ENCODE measurements at regions not wholly inside any gene's neighbourhood (a gene's known extent, or its start where the extent isn't known, plus 50 kb on each side); places are given as distances from the start of the nearest gene placed in this dataset.
A peak's percentile ranks its signal among the peaks of the same experiment; 100 is the strongest.
"Not testable (repeated sequence)": the region's sequence is repeated elsewhere in the genome, so short reads cannot be mapped to it uniquely, and the experiment has no call there.

DNA sequence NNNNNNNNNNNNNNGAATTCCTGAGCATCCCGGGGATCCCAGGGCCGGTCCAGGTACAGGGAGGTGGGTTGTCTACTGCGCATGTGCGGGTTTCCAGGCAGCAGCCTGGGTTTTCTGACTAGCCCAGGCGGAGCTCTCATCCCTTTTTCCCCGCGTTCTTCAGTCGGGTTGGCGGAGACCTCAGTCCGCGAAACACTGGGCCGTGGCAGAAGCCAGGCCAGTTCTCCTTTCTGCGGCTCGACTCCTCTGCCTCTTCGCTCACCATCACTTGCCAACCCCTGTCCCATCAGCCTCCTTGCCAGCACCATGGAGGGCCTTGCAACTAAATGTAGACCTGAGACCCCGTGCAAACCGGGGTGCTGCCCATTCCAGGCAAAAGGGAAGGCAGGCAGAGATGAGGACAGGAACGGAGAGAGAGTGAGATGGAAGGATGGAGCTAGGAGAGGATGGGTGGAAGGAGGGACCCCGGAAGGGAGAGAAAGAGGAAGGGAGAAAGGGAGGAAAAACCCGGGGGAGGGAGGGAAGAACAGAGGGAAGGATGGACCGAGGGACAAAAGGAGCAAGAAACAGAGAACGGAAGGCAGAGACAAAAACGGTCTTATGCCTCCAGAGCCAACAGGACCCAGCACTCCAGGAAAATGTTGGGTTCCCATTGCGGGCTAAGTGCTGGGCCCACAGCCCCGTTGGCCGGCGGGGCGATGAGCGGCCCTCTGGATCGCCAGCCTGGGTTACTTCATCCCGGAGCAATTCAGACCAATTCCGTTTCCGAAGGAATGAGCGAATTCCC lies 445.4 kb upstream of the DEFB115 start:
- Histone ChIP-seq H3K9me3 (ENCODE audit: control insufficient read depth, insufficient read depth, low read length) (peaks cover 17% of the 10 kb centered on the region), H3K9ac (ENCODE audit: low read depth, low read length) (no peak overlapping the region), H3K36me3 (ENCODE audit: control insufficient read depth, insufficient read depth, low read length) (no peaks in the 10 kb centered on the region), H3K4me1 (ENCODE audit: control insufficient read depth, insufficient read depth, low read length) (no peaks in the 10 kb centered on the region), H3K4me3 (ENCODE audit: low read depth, low read length) (peak overlapping the region; percentile 20), H3K27me3 (ENCODE audit: control insufficient read depth, insufficient read depth, low read length) (peaks cover 6% of the 10 kb centered on the region)

DNA sequence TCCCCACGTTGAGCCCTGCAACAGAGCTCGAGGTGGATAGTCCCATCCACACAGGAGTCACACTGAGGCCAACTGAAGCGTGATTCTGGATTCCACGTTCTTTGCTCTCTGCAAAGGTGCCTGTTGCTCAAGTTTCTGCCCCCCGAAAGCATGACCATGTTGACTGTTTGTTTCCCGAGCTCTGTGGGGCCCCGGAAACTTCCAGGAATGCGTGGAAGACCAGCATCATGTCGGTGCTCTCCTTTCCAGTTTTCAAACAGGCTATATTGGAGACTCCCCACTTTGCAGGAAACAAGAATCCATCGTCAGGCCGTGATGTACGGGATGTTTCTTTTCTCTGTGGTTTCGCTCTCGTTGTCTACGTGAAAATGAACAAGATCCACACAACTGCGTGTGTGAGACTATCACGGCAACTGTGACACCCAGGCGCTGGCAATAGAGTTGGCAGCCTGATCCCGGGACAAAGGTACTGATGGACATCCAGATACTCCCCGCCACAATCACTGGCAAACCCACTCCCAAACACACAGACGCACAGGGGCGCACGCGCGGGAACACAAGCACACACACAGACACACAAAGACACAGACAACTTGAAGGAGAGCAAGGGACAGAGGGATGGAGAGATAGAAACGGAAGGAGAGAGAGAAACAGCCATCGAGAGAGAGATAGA lies 444.6 kb upstream of the DEFB115 start:
- Histone ChIP-seq H3K27me3 (ENCODE audit: control insufficient read depth, insufficient read depth, low read length) (peaks cover 6% of the 10 kb centered on the region), H3K4me1 (ENCODE audit: control insufficient read depth, insufficient read depth, low read length) (no peaks in the 10 kb centered on the region), H3K9ac (ENCODE audit: low read depth, low read length) (no peak overlapping the region), H3K36me3 (ENCODE audit: control insufficient read depth, insufficient read depth, low read length) (no peaks in the 10 kb centered on the region), H3K4me3 (ENCODE audit: low read depth, low read length) (no peak overlapping the region), H3K9me3 (ENCODE audit: control insufficient read depth, insufficient read depth, low read length) (peaks cover 17% of the 10 kb centered on the region)

DNA sequence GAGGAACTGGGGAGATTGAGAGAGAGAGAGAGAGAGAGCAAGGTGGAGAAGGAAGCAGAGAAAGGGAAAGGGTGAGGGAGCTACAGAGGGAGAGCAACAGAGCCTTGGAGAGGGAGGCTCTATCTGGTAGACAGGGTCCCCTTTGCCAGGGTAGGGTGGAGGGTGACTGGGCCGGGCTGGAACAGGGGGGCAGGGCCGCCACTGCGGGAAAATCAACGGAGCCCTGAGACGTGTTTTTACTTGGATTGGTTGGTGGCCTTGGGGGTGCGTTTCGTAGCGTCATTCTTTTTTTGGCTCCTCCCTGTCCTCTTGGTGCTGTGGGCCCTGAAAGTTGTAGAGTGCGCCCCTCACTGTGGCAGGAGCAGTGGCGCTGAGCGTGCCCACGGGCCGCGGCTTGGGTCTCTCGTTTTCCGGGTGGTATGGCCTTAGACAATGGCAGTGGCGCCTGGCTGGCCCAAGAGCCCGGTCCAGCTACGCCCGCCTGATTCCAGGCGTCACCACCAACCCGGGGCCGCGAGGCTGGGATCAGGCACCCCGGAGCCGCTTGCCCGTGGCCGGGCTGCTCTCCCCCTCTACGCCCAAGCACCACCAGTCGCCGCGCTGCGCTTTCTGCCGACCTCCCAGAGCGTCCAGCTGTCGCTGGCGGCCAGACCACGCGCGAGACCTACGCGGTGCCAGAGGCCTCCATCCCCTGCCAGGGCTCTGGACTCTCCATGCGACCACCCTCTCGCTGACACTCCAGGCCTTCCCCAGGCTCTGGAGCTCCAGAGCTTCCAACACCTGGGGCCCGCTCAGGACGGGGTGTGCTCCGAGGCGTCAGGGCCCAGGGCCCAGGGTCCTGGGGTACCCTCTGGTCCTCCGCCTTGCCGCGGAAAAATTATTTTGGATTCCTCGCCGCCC lies 443.8 kb upstream of the DEFB115 start:
- H3K9me3 ChIP-seq (ENCODE audit: control insufficient read depth, insufficient read depth, low read length), result peaks cover 17% of the 10 kb centered on the region
- H3K4me1 ChIP-seq (ENCODE audit: control insufficient read depth, insufficient read depth, low read length); H3K4me3 ChIP-seq (ENCODE audit: low read depth, low read length); H3K9ac ChIP-seq (ENCODE audit: low read depth, low read length); H3K27me3 ChIP-seq (ENCODE audit: control insufficient read depth, insufficient read depth, low read length); H3K36me3 ChIP-seq (ENCODE audit: control insufficient read depth, insufficient read depth, low read length): not testable (repeated sequence)

DNA sequence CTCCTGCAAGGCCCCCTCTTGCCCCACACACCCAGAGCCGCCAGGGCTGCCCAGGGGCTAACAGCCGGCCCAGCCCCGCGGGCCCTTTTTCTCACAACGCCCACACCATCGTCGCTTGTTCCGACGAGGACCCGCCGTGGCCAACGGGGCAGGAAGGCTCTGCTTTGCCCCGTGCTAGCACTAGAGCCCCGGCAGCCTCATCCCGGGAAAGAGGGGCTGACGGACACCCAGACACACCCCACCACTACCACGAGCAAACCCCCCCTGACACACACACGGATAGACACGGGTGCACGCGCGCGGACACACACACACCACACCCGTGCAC lies 443.2 kb upstream of the DEFB115 start:
- not testable (repeated sequence) for H3K9ac ChIP-seq (ENCODE audit: low read depth, low read length); H3K36me3 ChIP-seq (ENCODE audit: control insufficient read depth, insufficient read depth, low read length); H3K4me1 ChIP-seq (ENCODE audit: control insufficient read depth, insufficient read depth, low read length); H3K4me3 ChIP-seq (ENCODE audit: low read depth, low read length); H3K27me3 ChIP-seq (ENCODE audit: control insufficient read depth, insufficient read depth, low read length)
- peaks cover 17% of the 10 kb centered on the region for H3K9me3 ChIP-seq (ENCODE audit: control insufficient read depth, insufficient read depth, low read length)

DNA sequence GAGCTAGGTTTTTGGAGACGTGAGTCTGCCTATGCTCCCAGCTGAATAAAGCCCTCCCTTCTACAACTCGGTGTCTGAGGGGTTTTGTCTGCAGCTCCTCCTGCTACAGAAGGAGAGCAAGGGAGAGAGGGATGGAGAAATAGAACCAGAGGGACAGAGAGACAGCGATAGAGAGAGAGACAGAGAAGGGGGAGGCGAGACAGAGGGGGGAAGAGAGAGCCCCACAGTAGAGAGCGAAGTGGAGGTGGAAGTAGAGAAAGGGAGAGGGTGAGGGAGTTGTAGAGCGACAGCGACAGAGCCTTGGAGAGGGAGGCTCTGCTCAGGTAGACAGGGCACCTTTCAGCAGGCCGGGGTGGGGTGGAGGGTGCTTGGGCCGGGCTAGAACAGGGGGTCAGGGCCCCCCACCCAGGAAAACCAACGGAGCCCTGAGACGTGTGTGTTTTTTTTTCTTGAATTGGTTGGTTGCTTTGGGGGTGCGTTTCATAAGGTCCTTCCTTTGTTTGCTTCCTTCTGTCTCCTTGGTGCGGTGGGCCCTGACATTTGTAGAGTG lies 442.4 kb upstream of the DEFB115 start:
- peaks cover 20% of the 10 kb centered on the region for H3K9me3 ChIP-seq (ENCODE audit: control insufficient read depth, insufficient read depth, low read length)
- H3K36me3 ChIP-seq (ENCODE audit: control insufficient read depth, insufficient read depth, low read length); H3K9ac ChIP-seq (ENCODE audit: low read depth, low read length); H3K4me3 ChIP-seq (ENCODE audit: low read depth, low read length); H3K27me3 ChIP-seq (ENCODE audit: control insufficient read depth, insufficient read depth, low read length); H3K4me1 ChIP-seq (ENCODE audit: control insufficient read depth, insufficient read depth, low read length): not testable (repeated sequence)

DNA sequence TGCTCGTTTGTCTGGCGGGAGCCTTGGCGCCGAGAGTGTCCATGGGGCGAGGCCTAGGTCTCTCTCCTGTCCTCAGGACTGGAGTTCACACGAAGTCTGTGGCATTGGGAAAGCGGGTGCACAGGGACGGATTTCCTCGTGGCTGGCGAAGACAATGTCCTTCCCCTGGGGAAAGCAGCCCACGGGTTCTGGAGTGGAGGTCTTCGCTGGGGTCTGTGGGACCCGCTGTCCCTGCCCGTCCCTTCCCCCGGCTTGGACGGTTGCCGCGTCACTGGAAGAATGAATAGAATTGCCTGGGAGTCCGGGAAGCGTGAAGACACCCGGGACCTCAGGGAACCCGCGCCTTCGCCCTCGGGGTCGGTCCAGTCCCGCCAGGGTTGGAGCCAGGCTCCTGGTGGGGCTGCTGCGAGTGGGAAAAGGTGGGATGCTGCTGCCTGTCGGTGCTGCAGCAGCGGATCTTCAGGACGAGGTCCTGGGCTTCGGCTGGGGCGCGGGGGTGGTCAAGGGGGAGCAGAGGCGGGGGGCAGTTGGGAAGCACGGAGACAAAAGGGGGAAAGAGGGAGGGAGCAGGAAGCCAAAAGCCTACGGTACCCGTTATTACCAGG lies 441.8 kb upstream of the DEFB115 start:
- H3K9ac ChIP-seq (ENCODE audit: low read depth, low read length), result no peak overlapping the region
- no peak overlapping the region for H3K4me3 ChIP-seq (ENCODE audit: low read depth, low read length)
- H3K27me3 ChIP-seq (ENCODE audit: control insufficient read depth, insufficient read depth, low read length), result peaks cover 6% of the 10 kb centered on the region
- peaks cover 20% of the 10 kb centered on the region for H3K9me3 ChIP-seq (ENCODE audit: control insufficient read depth, insufficient read depth, low read length)
- no peaks in the 10 kb centered on the region for H3K4me1 ChIP-seq (ENCODE audit: control insufficient read depth, insufficient read depth, low read length)
- no peaks in the 10 kb centered on the region for H3K36me3 ChIP-seq (ENCODE audit: control insufficient read depth, insufficient read depth, low read length)

DNA sequence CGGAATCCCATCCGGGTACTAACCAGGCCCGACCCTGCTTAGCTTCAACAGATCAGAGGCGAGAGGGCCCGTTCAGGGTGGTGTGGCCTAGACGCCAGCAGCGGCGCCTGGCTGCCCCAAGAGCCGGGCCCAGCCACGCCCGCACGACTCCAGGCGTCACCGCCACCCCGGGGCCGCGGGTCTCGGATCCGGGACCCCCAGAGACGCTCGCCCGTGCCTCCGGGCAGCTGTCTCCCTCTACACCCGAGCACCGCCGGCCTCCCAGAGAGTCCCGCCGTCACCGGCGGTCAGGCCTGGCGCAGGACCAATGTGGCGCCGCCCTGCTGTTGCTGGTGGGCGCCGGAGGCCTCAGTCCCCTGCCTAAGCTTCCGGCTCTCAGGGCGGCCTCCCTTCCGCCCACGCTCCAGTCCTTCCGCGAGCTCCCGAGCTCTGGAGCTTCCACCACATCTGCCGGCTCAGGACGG lies 441.2 kb upstream of the DEFB115 start:
- Histone ChIP-seq H3K4me3 (ENCODE audit: low read depth, low read length) (no peak overlapping the region), H3K27me3 (ENCODE audit: control insufficient read depth, insufficient read depth, low read length) (peaks cover 6% of the 10 kb centered on the region), H3K4me1 (ENCODE audit: control insufficient read depth, insufficient read depth, low read length) (no peaks in the 10 kb centered on the region), H3K9ac (ENCODE audit: low read depth, low read length) (no peak overlapping the region), H3K9me3 (ENCODE audit: control insufficient read depth, insufficient read depth, low read length) (peaks cover 20% of the 10 kb centered on the region), H3K36me3 (ENCODE audit: control insufficient read depth, insufficient read depth, low read length) (no peaks in the 10 kb centered on the region)

DNA sequence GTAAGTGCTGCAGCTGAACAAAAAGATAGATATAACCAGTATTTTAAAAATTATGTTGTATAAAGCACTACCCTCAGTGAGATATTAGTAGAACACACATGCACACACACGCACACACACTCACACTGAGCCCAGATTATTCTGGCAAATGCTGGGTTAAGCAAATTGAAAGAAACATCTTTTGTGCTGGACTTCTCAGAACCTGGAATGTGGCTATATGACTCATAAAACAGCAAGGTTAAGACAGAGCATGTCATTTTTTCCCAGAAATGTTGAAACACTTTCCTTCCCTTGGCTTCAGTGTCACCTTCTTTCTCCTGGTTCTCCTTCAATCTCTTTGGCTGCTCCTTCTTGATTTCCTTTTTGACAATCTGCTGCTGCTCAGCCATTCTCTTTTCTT lies 435.8 kb upstream of the DEFB115 start:
- peaks cover 10% of the 10 kb centered on the region for H3K9me3 ChIP-seq (ENCODE audit: control insufficient read depth, insufficient read depth, low read length)
- not testable (repeated sequence) for H3K27me3 ChIP-seq (ENCODE audit: control insufficient read depth, insufficient read depth, low read length); H3K9ac ChIP-seq (ENCODE audit: low read depth, low read length); H3K36me3 ChIP-seq (ENCODE audit: control insufficient read depth, insufficient read depth, low read length); H3K4me1 ChIP-seq (ENCODE audit: control insufficient read depth, insufficient read depth, low read length); H3K4me3 ChIP-seq (ENCODE audit: low read depth, low read length)

DNA sequence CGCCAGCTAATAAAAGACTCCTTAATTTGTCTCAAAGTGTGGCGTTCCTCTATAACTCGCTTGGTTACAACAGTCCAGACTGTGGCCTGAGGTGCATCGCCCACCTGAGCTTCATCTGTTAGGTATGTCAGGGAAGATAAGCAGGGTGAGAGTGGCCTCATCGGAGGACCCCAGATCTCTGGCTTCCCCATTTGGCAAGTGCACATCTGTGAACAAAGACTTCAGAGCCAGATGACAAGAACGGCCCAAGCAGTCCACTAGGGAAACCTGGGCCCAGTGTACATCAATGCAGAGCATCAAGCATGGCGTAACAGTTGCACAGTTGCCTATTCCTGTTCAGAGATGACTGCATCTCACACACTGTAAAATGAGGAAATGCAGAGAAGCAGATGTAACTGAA lies 432.8 kb upstream of the DEFB115 start:
- peaks cover 24% of the 10 kb centered on the region for H3K9me3 ChIP-seq (ENCODE audit: control insufficient read depth, insufficient read depth, low read length)
- H3K9ac ChIP-seq (ENCODE audit: low read depth, low read length); H3K4me3 ChIP-seq (ENCODE audit: low read depth, low read length); H3K27me3 ChIP-seq (ENCODE audit: control insufficient read depth, insufficient read depth, low read length); H3K36me3 ChIP-seq (ENCODE audit: control insufficient read depth, insufficient read depth, low read length); H3K4me1 ChIP-seq (ENCODE audit: control insufficient read depth, insufficient read depth, low read length): not testable (repeated sequence)

DNA sequence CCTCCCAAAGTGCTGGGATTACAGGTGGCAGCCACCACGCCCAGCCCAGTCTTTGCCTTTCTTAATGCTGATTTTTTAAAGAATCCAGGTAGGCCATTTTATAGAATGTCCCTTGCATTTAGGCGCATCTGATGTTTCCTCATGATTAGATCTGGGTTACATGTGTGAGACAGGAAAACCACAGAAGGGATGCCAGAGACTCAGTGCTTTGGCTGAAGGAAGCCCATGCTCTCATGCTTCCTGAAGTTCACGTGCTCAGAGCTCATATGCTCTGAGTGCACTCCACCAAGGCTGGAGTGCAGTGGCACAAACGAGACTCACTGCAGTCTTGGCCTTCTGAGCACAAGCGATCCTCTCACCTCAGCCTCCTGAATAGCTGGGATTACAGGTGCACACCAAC lies 411.5 kb upstream of the DEFB115 start:
- not testable (repeated sequence) for H3K9me3 ChIP-seq (ENCODE audit: control insufficient read depth, insufficient read depth, low read length); H3K27me3 ChIP-seq (ENCODE audit: control insufficient read depth, insufficient read depth, low read length); H3K9ac ChIP-seq (ENCODE audit: low read depth, low read length); H3K36me3 ChIP-seq (ENCODE audit: control insufficient read depth, insufficient read depth, low read length); H3K4me1 ChIP-seq (ENCODE audit: control insufficient read depth, insufficient read depth, low read length); H3K4me3 ChIP-seq (ENCODE audit: low read depth, low read length)

DNA sequence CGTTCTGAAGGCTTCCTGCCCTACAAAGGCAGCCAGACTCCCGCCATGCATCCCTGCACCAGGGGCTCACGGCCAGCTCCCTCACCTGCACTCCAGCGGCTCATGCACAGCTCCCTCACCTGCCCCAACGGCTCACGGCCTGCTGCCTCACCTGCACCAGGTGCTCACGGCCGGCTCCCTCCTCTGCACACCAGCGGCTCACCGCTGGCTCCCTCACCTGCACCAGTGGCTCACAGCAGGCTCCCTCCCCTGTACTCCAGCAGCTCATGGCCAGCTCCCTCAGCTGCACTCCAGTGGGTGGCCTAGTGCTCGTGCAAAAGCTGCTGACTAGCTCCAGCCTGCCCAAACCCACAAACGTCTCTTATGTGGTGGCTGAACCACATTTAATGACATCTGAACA lies 389.2 kb upstream of the DEFB115 start:
- H3K9ac ChIP-seq (ENCODE audit: low read depth, low read length); H3K4me3 ChIP-seq (ENCODE audit: low read depth, low read length); H3K9me3 ChIP-seq (ENCODE audit: control insufficient read depth, insufficient read depth, low read length); H3K27me3 ChIP-seq (ENCODE audit: control insufficient read depth, insufficient read depth, low read length); H3K4me1 ChIP-seq (ENCODE audit: control insufficient read depth, insufficient read depth, low read length); H3K36me3 ChIP-seq (ENCODE audit: control insufficient read depth, insufficient read depth, low read length): not testable (repeated sequence)
